A673 (cell line): ENCODE measurements at regions not wholly inside any gene's neighbourhood (a gene's known extent, or its start where the extent isn't known, plus 50 kb on each side); places are given as distances from the start of the nearest gene placed in this dataset.

Experiments
- BruUV-seq: library from RNA; stranded (reverse); fragments of 400-500 nt; replicated peaks from 2 replicates; lab custom pipeline; 2021; lab: Mats Ljungman, UMichigan
- CTCF ChIA-PET: fragments of 300-600 bp; sonication (Branson Sonifier 250); formaldehyde crosslinking; loops from one replicate; lab custom pipeline; 2022; ENCODE audit warnings: antibody characterized with exemption; lab: Charles Lee
- POLR2A ChIA-PET: fragments of 300-600 bp; sonication (Branson Sonifier 250); formaldehyde crosslinking; loops from one replicate; lab custom pipeline; 2022; ENCODE audit warnings: antibody characterized with exemption; ENCODE audit not compliant: low non-redundant PET; lab: Charles Lee
- DNase-seq: peaks from one replicate; pipeline ENCODE4 v3.0.0-alpha.2; 2015; ENCODE audit warnings: low spot score
- H3K27ac ChIP-seq: fragments of 200-600 bp; sonication (generic); 2 replicates; pipeline ENCODE4 v1.5.1; 2016; ENCODE audit warnings: mixed run types, low read depth, mild to moderate bottlenecking, mixed read lengths, antibody characterized with exemption, low read length; ENCODE audit not compliant: poor library complexity, severe bottlenecking
- H3K27me3 ChIP-seq: fragments of 200-600 bp; sonication (generic); replicated peaks from 2 replicates; pipeline ENCODE4 v1.6.1; 2017; ENCODE audit warnings: mixed run types, low read depth, mild to moderate bottlenecking, mixed read lengths, antibody characterized with exemption, low read length; ENCODE audit not compliant: insufficient read depth, poor library complexity
- H3K36me3 ChIP-seq: fragments of 200-600 bp; sonication (generic); 2 replicates; pipeline ENCODE4 v1.6.1; 2016; ENCODE audit warnings: mixed run types, mild to moderate bottlenecking, mixed read lengths, antibody characterized with exemption, low read length; ENCODE audit not compliant: insufficient read depth, poor library complexity, severe bottlenecking
- H3K4me1 ChIP-seq: fragments of 200-600 bp; sonication (generic); 2 replicates; pipeline ENCODE4 v1.6.1; 2017; ENCODE audit warnings: mixed run types, mild to moderate bottlenecking, mixed read lengths, antibody characterized with exemption, low read length; ENCODE audit not compliant: insufficient read depth, poor library complexity, severe bottlenecking
- H3K4me3 ChIP-seq: fragments of 200-600 bp; sonication (generic); 2 replicates; pipeline ENCODE4 v1.5.1; 2016; ENCODE audit warnings: low read depth, mixed run types, mild to moderate bottlenecking, mixed read lengths, low read length; ENCODE audit not compliant: poor library complexity, severe bottlenecking
- H3K9me3 ChIP-seq: fragments of 200-600 bp; sonication (generic); 2 replicates; pipeline ENCODE4 v1.6.1; 2016; ENCODE audit warnings: mixed run types, low read depth, mild to moderate bottlenecking, mixed read lengths, antibody characterized with exemption, low read length; ENCODE audit not compliant: poor library complexity, severe bottlenecking
- CTCF ChIP-seq: fragments of 300-800, 200-600 bp; sonication (generic); conservative IDR thresholded peaks from 2 replicates; pipeline ENCODE4 v1.5.1; 2017; ENCODE audit warnings: low read depth, mild to moderate bottlenecking, antibody characterized with exemption, low read length, moderate library complexity, mixed read lengths
- EZH2 ChIP-seq: fragments of 200-600 bp; sonication (generic); IDR thresholded peaks from 2 replicates; pipeline ENCODE4 v1.6.1; 2017; ENCODE audit warnings: borderline replicate concordance, low read depth, mild to moderate bottlenecking, mixed read lengths, antibody characterized with exemption, low read length; ENCODE audit not compliant: poor library complexity, severe bottlenecking
- intact Hi-C: fragments of 100-400 bp; cut with micrococcal nuclease; formaldehyde crosslinking; loops from one replicate; pipeline ENCODE4 v1.10.0; 2022; ENCODE audit not compliant: unreplicated experiment

- Histone ChIP-seq H3K9me3 (no peaks in the 10 kb centered on the region), H3K27ac (no peak overlapping the region), H3K4me1 (no peaks in the 10 kb centered on the region), H3K36me3 (no peaks in the 10 kb centered on the region), H3K4me3 (no peak overlapping the region), H3K27me3 (peaks cover 4% of the 10 kb centered on the region)
- BruUV-seq: no TSS peak
- no peak for DNase-seq
- intact Hi-C loops: no loop called here
- TF ChIP-seq EZH2 (no peak), CTCF (no peak)
- POLR2A ChIA-PET: no interaction called here
- CTCF ChIA-PET: no interaction called here
Measured at GRCh38 chr1:55589671-55590297, 374.6 kb upstream of the USP24 start.

GRCh38 chr1:55588309-55588708, 373.1 kb upstream of the USP24 start:
- Histone ChIP-seq H3K4me3 (no peak overlapping the region), H3K27me3 (peaks cover 4% of the 10 kb centered on the region), H3K9me3 (no peaks in the 10 kb centered on the region), H3K4me1 (no peaks in the 10 kb centered on the region), H3K27ac (no peak overlapping the region), H3K36me3 (no peaks in the 10 kb centered on the region)
- BruUV-seq: no TSS peak
- intact Hi-C loops: no loop called here
- no peak for DNase-seq
- ChIA-PET POLR2A (no interaction called here), CTCF (no interaction called here)
- TF ChIP-seq EZH2 (no peak), CTCF (no peak)

DNA sequence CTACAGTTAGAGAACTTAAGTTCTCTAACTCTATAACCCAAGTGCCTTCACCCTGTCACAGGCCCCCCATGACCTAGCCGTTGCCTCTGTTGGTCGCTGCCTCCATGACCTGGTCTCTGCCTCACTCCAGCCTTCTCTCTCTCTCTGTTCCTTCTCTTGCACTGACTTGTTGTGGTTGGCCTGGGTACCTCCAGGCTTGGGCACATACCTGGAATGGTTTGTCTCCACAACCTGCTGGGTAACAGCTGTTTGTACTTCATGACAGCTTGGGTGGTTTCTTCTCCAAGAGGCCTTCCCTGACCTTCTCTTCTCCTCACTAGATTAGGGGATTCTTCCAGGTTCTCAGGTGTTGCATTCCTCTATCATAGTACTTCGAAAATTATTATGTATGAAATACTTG, 371.6 kb upstream of the USP24 start:
- POLR2A ChIA-PET: no interaction called here
- no TSS peak for BruUV-seq
- no peaks in the 10 kb centered on the region for H3K36me3 ChIP-seq
- no peak for DNase-seq
- H3K27me3 ChIP-seq: no peaks in the 10 kb centered on the region
- no peaks in the 10 kb centered on the region for H3K9me3 ChIP-seq
- intact Hi-C loops: no loop called here
- H3K27ac ChIP-seq: no peak overlapping the region
- TF ChIP-seq EZH2: no peak
- TF ChIP-seq CTCF: no peak
- H3K4me3 ChIP-seq: no peak overlapping the region
- H3K4me1 ChIP-seq: no peaks in the 10 kb centered on the region
- CTCF ChIA-PET: no interaction called here
